SK-N-SH (cell line): ENCODE measurements at regions not wholly inside any gene's neighbourhood (a gene's known extent, or its start where the extent isn't known, plus 50 kb on each side); places are given as distances from the start of the nearest gene placed in this dataset.

ENCODE experiments used
- CTCF ChIA-PET: fragments of 300-600, 350-600 bp; formaldehyde crosslinking; extraction: SDS; loops from one replicate; lab custom pipeline; 2021; lab: Yijun Ruan, JAX
- POLR2A ChIA-PET: fragments of 350-600 bp; sonication (Branson Sonifier 250); formaldehyde crosslinking; extraction: SDS; loops from one replicate; lab custom pipeline; 2020; ENCODE audit warnings: antibody characterized with exemption, inconsistent platforms; lab: Yijun Ruan, JAX
- DNase-seq: peaks from one replicate; pipeline ENCODE4 v3.0.0; 2012
- H2AFZ ChIP-seq: fragments of 200-600 bp; sonication (generic); 2 replicates; pipeline ENCODE4 v1.8.1; 2016; ENCODE audit warnings: antibody characterized with exemption, mild to moderate bottlenecking, low read depth
- H3F3A ChIP-seq: fragments of 200-600 bp; sonication (generic); replicated peaks from 2 replicates; pipeline ENCODE3; 2016; ENCODE audit warnings: antibody characterized with exemption, mild to moderate bottlenecking; ENCODE audit not compliant: insufficient read depth
- H3K27ac ChIP-seq, 2 experiments: fragments of 200-500 bp in 1 of 2; fragments of 200-600 bp in 1 of 2; sonication (Bioruptor generic) in 1 of 2; sonication (generic), shearing (Covaris generic) in 1 of 2; 2 replicates each; pipeline versions ENCODE4 v1.5.1 to v1.6.1; 2014 to 2016; ENCODE audit warnings: low read depth in 2 of 2, inconsistent platforms in 1 of 2, low read length in 1 of 2, mild to moderate bottlenecking in 1 of 2, mixed read lengths in 1 of 2
- H3K27me3 ChIP-seq: fragments of 200-600 bp; sonication (generic), shearing (Covaris generic); 2 replicates; pipeline ENCODE4 v1.6.1; 2016; ENCODE audit warnings: mixed run types; ENCODE audit not compliant: insufficient read depth
- H3K36me3 ChIP-seq, 2 experiments: fragments of 200-500 bp in 1 of 2; fragments of 200-600 bp in 1 of 2; sonication (Bioruptor generic) in 1 of 2; sonication (generic) in 1 of 2; replicated peaks in 1 of 2; 2 replicates each; pipeline versions ENCODE3 to v1.5.1; 2014 to 2016; ENCODE audit warnings: low read length in 1 of 2, mild to moderate bottlenecking in 1 of 2; ENCODE audit not compliant: insufficient read depth in 2 of 2, control insufficient read depth in 1 of 2
- H3K4me1 ChIP-seq, 2 experiments: fragments of 200-500 bp in 1 of 2; fragments of 200-600 bp in 1 of 2; sonication (Bioruptor generic) in 1 of 2; sonication (generic), shearing (Covaris generic) in 1 of 2; 2 replicates each; pipeline versions ENCODE4 v1.5.1 to v1.6.1; 2014 to 2016; ENCODE audit warnings: low read depth in 1 of 2, low read length in 1 of 2, mixed run types in 1 of 2; ENCODE audit not compliant: insufficient read depth in 2 of 2, control insufficient read depth in 1 of 2
- H3K4me2 ChIP-seq: fragments of 200-600 bp; sonication (generic), shearing (Covaris generic); 2 replicates; pipeline ENCODE4 v1.6.1; 2017; ENCODE audit warnings: mixed run types
- H3K4me3 ChIP-seq, 2 experiments: fragments of 200-500 bp in 1 of 2; fragments of 200-600 bp in 1 of 2; sonication (Bioruptor generic) in 1 of 2; sonication (generic), shearing (Covaris generic) in 1 of 2; 2 replicates each; pipeline versions ENCODE4 v1.5.1 to v1.8.1; 2014 to 2016; ENCODE audit warnings: low read depth in 2 of 2, inconsistent platforms in 1 of 2, low read length in 1 of 2, mild to moderate bottlenecking in 1 of 2, mixed read lengths in 1 of 2, moderate library complexity in 1 of 2
- H3K79me2 ChIP-seq: fragments of 200-600 bp; sonication (generic); 2 replicates; pipeline ENCODE4 v1.8.1; 2017; ENCODE audit warnings: mild to moderate bottlenecking; ENCODE audit not compliant: insufficient read depth
- H3K9ac ChIP-seq: fragments of 200-600 bp; sonication (generic); 2 replicates; pipeline ENCODE4 v1.6.1; 2017; ENCODE audit warnings: mixed run types
- H3K9me2 ChIP-seq: fragments of 200-600 bp; sonication (generic); 2 replicates; pipeline ENCODE4 v1.6.1; 2017; ENCODE audit warnings: mixed run types
- H3K9me3 ChIP-seq: fragments of 200-600 bp; sonication (generic); 2 replicates; pipeline ENCODE4 v1.6.1; 2017; ENCODE audit warnings: mixed run types, mild to moderate bottlenecking, moderate library complexity
- H4K20me1 ChIP-seq: fragments of 200-600 bp; sonication (generic); 2 replicates; pipeline ENCODE4 v1.6.1; 2017; ENCODE audit warnings: mild to moderate bottlenecking, mixed run types; ENCODE audit not compliant: insufficient read depth
- EP300 ChIP-seq, 2 experiments: IDR thresholded peaks; 2 replicates each; pipeline versions ENCODE4 v1.4.0 to v1.6.1; 2012; ENCODE audit warnings: borderline replicate concordance in 1 of 2, low read depth in 1 of 2, low read length in 1 of 2
- FOXJ3 ChIP-seq: sonication (generic); formaldehyde crosslinking; IDR thresholded peaks from 2 replicates; pipeline ENCODE4 v1.5.1; 2020; ENCODE audit warnings: mild to moderate bottlenecking, missing genetic modification reagents
- IRF3 ChIP-seq: fragments of 150-350 bp; IDR thresholded peaks from 2 replicates; pipeline ENCODE4 v1.6.1; 2016; ENCODE audit warnings: mild to moderate bottlenecking, low read depth, low read length
- MEF2A ChIP-seq: IDR thresholded peaks from 2 replicates; pipeline ENCODE4 v1.4.0; 2012; ENCODE audit warnings: low read depth, borderline replicate concordance
- MXI1 ChIP-seq: IDR thresholded peaks from 2 replicates; pipeline ENCODE4 v1.6.1; 2012; ENCODE audit warnings: mild to moderate bottlenecking, low read depth, low read length, improper control_type of control experiment
- NRF1 ChIP-seq: IDR thresholded peaks from 2 replicates; pipeline ENCODE4 v1.6.1; 2012; ENCODE audit warnings: low read depth, mild to moderate bottlenecking, low read length
- POLR2AphosphoS5 ChIP-seq: IDR thresholded peaks from 2 replicates; pipeline ENCODE4 v1.6.1; 2012; ENCODE audit warnings: low read depth, low read length
- RCOR1 ChIP-seq: fragments of 150-350 bp; IDR thresholded peaks from 2 replicates; pipeline ENCODE4 v1.6.1; 2017; ENCODE audit warnings: antibody characterized with exemption, low read length
- RFX5 ChIP-seq: IDR thresholded peaks from 2 replicates; pipeline ENCODE4 v1.6.1; 2012; ENCODE audit warnings: mild to moderate bottlenecking, improper control_type of control experiment, low read length
- SIN3A ChIP-seq: IDR thresholded peaks from 2 replicates; pipeline ENCODE4 v1.6.1; 2012; ENCODE audit warnings: low read depth, mild to moderate bottlenecking, low read length, moderate library complexity, borderline replicate concordance
- SMC3 ChIP-seq: IDR thresholded peaks from 2 replicates; pipeline ENCODE4 v1.6.1; 2012; ENCODE audit warnings: low read depth, low read length, improper control_type of control experiment
- TAF1 ChIP-seq: IDR thresholded peaks from 2 replicates; pipeline ENCODE4 v1.6.1; 2012; ENCODE audit warnings: low read depth, mild to moderate bottlenecking, low read length, moderate library complexity, borderline replicate concordance
- USF1 ChIP-seq: IDR thresholded peaks from 2 replicates; pipeline ENCODE4 v1.4.0; 2012; ENCODE audit warnings: low read depth, borderline replicate concordance
- WGBS: methylation state at CpG from one replicate; pipeline ENCODE4 v1.1.6; 2017; ENCODE audit warnings: low lambda C conversion rate; 5-methylcytosine and 5-hydroxymethylcytosine counted together
- TF ChIP-seq, protein P1 (sequence below): IDR thresholded peaks from 2 replicates; pipeline ENCODE4 v1.4.0; 2012; ENCODE audit warnings: low read depth, borderline replicate concordance
- TF ChIP-seq, protein P2 (sequence below): fragments of 200-600 bp; sonication (generic); IDR thresholded peaks from 2 replicates; pipeline ENCODE4 v1.6.1; 2017; ENCODE audit warnings: antibody characterized with exemption, mild to moderate bottlenecking, moderate library complexity

GRCh38 chr19:28971049-28971448 lies 241.9 kb downstream of the UQCRFS1 start (continued):
- TF ChIP-seq RFX5, result no peak
- TF ChIP-seq, protein P1, sequence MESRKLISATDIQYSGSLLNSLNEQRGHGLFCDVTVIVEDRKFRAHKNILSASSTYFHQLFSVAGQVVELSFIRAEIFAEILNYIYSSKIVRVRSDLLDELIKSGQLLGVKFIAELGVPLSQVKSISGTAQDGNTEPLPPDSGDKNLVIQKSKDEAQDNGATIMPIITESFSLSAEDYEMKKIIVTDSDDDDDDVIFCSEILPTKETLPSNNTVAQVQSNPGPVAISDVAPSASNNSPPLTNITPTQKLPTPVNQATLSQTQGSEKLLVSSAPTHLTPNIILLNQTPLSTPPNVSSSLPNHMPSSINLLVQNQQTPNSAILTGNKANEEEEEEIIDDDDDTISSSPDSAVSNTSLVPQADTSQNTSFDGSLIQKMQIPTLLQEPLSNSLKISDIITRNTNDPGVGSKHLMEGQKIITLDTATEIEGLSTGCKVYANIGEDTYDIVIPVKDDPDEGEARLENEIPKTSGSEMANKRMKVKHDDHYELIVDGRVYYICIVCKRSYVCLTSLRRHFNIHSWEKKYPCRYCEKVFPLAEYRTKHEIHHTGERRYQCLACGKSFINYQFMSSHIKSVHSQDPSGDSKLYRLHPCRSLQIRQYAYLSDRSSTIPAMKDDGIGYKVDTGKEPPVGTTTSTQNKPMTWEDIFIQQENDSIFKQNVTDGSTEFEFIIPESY, result no peak
- no peak for TF ChIP-seq RCOR1
- TF ChIP-seq USF1, result no peak
- TF ChIP-seq SIN3A, result no peak
- TF ChIP-seq MEF2A, result no peak
- TF ChIP-seq FOXJ3 (CRISPR knock-in tag), result no peak
- TF ChIP-seq SMC3, result no peak

DNA sequence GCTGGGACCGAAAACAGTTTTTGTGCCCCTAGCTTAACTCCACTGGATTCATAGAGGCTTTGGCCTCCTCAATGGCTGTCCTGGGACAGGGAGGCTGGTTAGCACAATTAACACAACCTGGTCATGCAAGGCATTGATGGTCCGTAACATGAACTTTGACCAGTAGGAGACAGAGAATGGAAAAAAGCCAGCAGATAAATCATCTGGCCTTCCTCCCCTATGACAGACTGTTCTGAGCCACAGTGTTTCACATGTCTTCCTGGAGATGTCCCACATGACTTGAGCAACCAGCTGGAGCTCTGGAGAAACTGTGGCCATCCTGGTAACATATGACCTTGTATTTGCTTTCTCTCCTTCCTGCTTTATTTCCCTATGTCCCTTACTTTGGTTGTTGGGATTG lies 244.2 kb downstream of the UQCRFS1 start:
- Histone ChIP-seq H3K27me3 (no peaks in the 10 kb centered on the region), H3K79me2 (no peaks in the 10 kb centered on the region), H3K4me2 (no peak overlapping the region), H3F3A (no peaks in the 10 kb centered on the region), H3K9me3 (no peaks in the 10 kb centered on the region), H3K36me3 (no peaks in the 10 kb centered on the region), H3K4me1 (no peaks in the 10 kb centered on the region), H3K4me3 (no peak overlapping the region), H2AFZ (no peak overlapping the region), H3K9me2 (no peaks in the 10 kb centered on the region), H4K20me1 (no peaks in the 10 kb centered on the region), H3K9ac (no peak overlapping the region), H3K27ac (no peak overlapping the region)
- ChIA-PET POLR2A (no interaction called here), CTCF (no interaction called here)
- TF ChIP-seq RCOR1 (no peak), MXI1 (no peak), RFX5 (no peak), MEF2A (no peak), EP300 (IDR thresholded peaks at IDR 0.05; ENCODE audit: borderline replicate concordance in 1 of 2, low read depth in 1 of 2, low read length in 1 of 2) (no peak), NRF1 (no peak), IRF3 (no peak), TAF1 (no peak), POLR2AphosphoS5 (no peak)
- TF ChIP-seq, protein P2, sequence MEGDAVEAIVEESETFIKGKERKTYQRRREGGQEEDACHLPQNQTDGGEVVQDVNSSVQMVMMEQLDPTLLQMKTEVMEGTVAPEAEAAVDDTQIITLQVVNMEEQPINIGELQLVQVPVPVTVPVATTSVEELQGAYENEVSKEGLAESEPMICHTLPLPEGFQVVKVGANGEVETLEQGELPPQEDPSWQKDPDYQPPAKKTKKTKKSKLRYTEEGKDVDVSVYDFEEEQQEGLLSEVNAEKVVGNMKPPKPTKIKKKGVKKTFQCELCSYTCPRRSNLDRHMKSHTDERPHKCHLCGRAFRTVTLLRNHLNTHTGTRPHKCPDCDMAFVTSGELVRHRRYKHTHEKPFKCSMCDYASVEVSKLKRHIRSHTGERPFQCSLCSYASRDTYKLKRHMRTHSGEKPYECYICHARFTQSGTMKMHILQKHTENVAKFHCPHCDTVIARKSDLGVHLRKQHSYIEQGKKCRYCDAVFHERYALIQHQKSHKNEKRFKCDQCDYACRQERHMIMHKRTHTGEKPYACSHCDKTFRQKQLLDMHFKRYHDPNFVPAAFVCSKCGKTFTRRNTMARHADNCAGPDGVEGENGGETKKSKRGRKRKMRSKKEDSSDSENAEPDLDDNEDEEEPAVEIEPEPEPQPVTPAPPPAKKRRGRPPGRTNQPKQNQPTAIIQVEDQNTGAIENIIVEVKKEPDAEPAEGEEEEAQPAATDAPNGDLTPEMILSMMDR, result no peak
- whole genome bisulfite sequencing, result 55% methylated on average over 2 of the region's 2 CpGs
- DNase-seq, result no peak
